SU-DHL-6 (cell line): ENCODE measurements at regions not wholly inside any gene's neighbourhood (a gene's known extent, or its start where the extent isn't known, plus 50 kb on each side); places are given as distances from the start of the nearest gene placed in this dataset.

Experiments
- H2AFZ ChIP-seq: fragments of 200-600 bp; sonication (generic); 2 replicates; pipeline ENCODE4 v1.6.1; 2014; ENCODE audit warnings: low read depth, mild to moderate bottlenecking, moderate library complexity, mixed read lengths, antibody characterized with exemption, low read length; ENCODE audit not compliant: severe bottlenecking
- H3F3A ChIP-seq: fragments of 200-600 bp; shearing (Covaris generic); 2 replicates; pipeline ENCODE4 v1.6.0; 2016; ENCODE audit warnings: antibody characterized with exemption, mild to moderate bottlenecking; ENCODE audit not compliant: insufficient read depth
- H3K27ac ChIP-seq: fragments of 200-600 bp; sonication (generic); 2 replicates; pipeline ENCODE4 v1.5.1; 2016; ENCODE audit warnings: low read depth, mild to moderate bottlenecking, low read length, moderate library complexity, mixed read lengths
- H3K27me3 ChIP-seq: fragments of 200-600 bp; sonication (generic), shearing (Covaris generic); 2 replicates; pipeline ENCODE4 v1.6.0; 2014; ENCODE audit warnings: mild to moderate bottlenecking, low read length
- H3K36me3 ChIP-seq: fragments of 200-600 bp; sonication (generic); 2 replicates; pipeline ENCODE4 v1.6.1; 2014; ENCODE audit warnings: mild to moderate bottlenecking, low read length, mixed read lengths
- H3K4me2 ChIP-seq: fragments of 300-600, 200-600 bp; shearing (Covaris generic), sonication (generic); 2 replicates; pipeline ENCODE4 v1.6.0; 2014; ENCODE audit warnings: low read length, low read depth, mild to moderate bottlenecking; ENCODE audit not compliant: poor library complexity, severe bottlenecking
- H3K4me3 ChIP-seq: fragments of 200-600 bp; sonication (generic); 2 replicates; pipeline ENCODE4 v1.5.1; 2014; ENCODE audit warnings: antibody characterized with exemption, low read length, mild to moderate bottlenecking, mixed read lengths; ENCODE audit not compliant: insufficient read depth, poor library complexity, severe bottlenecking
- H3K79me2 ChIP-seq: fragments of 200-600 bp; sonication (generic); 2 replicates; pipeline ENCODE4 v1.6.1; 2014; ENCODE audit warnings: mild to moderate bottlenecking, low read length, moderate library complexity; ENCODE audit not compliant: insufficient read depth
- H3K9ac ChIP-seq: fragments of 200-600 bp; sonication (generic); 2 replicates; pipeline ENCODE4 v1.7.0; 2014; ENCODE audit warnings: mild to moderate bottlenecking, low read length
- H3K9me2 ChIP-seq: fragments of 200-600 bp; sonication (generic); replicated peaks from 2 replicates; pipeline ENCODE4 v1.6.1; 2014; ENCODE audit warnings: low read length; ENCODE audit not compliant: insufficient read depth
- H3K9me3 ChIP-seq: fragments of 200-600 bp; sonication (generic); 2 replicates; pipeline ENCODE4 v1.6.1; 2014; ENCODE audit warnings: low read length, mixed read lengths; ENCODE audit not compliant: insufficient read depth
- H4K20me1 ChIP-seq: fragments of 200-600 bp; sonication (generic); 2 replicates; pipeline ENCODE4 v1.6.1; 2014; ENCODE audit warnings: low read depth, mild to moderate bottlenecking, antibody characterized with exemption, low read length, moderate library complexity, mixed read lengths
- CTCF ChIP-seq: fragments of 200-600 bp; sonication (generic); IDR thresholded peaks from one replicate; pipeline ENCODE4 v1.5.1; 2017; ENCODE audit warnings: antibody characterized with exemption, mild to moderate bottlenecking, low read length, moderate library complexity; ENCODE audit not compliant: insufficient read depth, poor library complexity, severe bottlenecking
- EZH2phosphoT487 ChIP-seq: fragments of 200-600 bp; sonication (generic), shearing (Covaris generic); conservative IDR thresholded peaks from 2 replicates; pipeline ENCODE4 v1.6.1; 2018; ENCODE audit warnings: mild to moderate bottlenecking, antibody characterized with exemption, low read length, moderate library complexity, mixed read lengths

- H3K9ac ChIP-seq: no peak overlapping the region
- H3K4me2 ChIP-seq: no peak overlapping the region
- H3K36me3 ChIP-seq: no peaks in the 10 kb centered on the region
- H4K20me1 ChIP-seq: no peaks in the 10 kb centered on the region
- H3K9me3 ChIP-seq: no peaks in the 10 kb centered on the region
- no peak overlapping the region for H2AFZ ChIP-seq
- H3K27me3 ChIP-seq: no peaks in the 10 kb centered on the region
- no peaks in the 10 kb centered on the region for H3K79me2 ChIP-seq
- no peaks in the 10 kb centered on the region for H3F3A ChIP-seq
- no peak overlapping the region for H3K27ac ChIP-seq
- no peak overlapping the region for H3K4me3 ChIP-seq
- H3K9me2 ChIP-seq: no peaks in the 10 kb centered on the region
- no peak for TF ChIP-seq EZH2phosphoT487
- no peak for TF ChIP-seq CTCF
Measured at GRCh38 chr3:62990704-62991413, 115.6 kb upstream of the CADPS start.

GRCh38 chr3:62992520-62992919 lies 117.3 kb upstream of the CADPS start:
- no peaks in the 10 kb centered on the region for H3K36me3 ChIP-seq
- H3F3A ChIP-seq: no peaks in the 10 kb centered on the region
- no peaks in the 10 kb centered on the region for H3K9me2 ChIP-seq
- no peak overlapping the region for H2AFZ ChIP-seq
- no peak overlapping the region for H3K4me3 ChIP-seq
- H3K4me2 ChIP-seq: no peak overlapping the region
- no peak overlapping the region for H3K9ac ChIP-seq
- no peaks in the 10 kb centered on the region for H3K27me3 ChIP-seq
- no peak overlapping the region for H3K27ac ChIP-seq
- no peaks in the 10 kb centered on the region for H3K79me2 ChIP-seq
- no peaks in the 10 kb centered on the region for H3K9me3 ChIP-seq
- H4K20me1 ChIP-seq: no peaks in the 10 kb centered on the region
- TF ChIP-seq CTCF (no peak), EZH2phosphoT487 (no peak)

- TF ChIP-seq CTCF: no peak
- no peak overlapping the region for H3K9ac ChIP-seq
- no peaks in the 10 kb centered on the region for H3K9me3 ChIP-seq
- H3K79me2 ChIP-seq: no peaks in the 10 kb centered on the region
- no peak overlapping the region for H3K4me3 ChIP-seq
- H3F3A ChIP-seq: no peaks in the 10 kb centered on the region
- H2AFZ ChIP-seq: no peak overlapping the region
- no peaks in the 10 kb centered on the region for H3K9me2 ChIP-seq
- H4K20me1 ChIP-seq: no peaks in the 10 kb centered on the region
- no peak overlapping the region for H3K4me2 ChIP-seq
- no peaks in the 10 kb centered on the region for H3K27me3 ChIP-seq
- no peak overlapping the region for H3K27ac ChIP-seq
- H3K36me3 ChIP-seq: no peaks in the 10 kb centered on the region
Measured at GRCh38 chr3:62995119-62995518, 119.9 kb upstream of the CADPS start.
